GM12878 (cell line): ENCODE measurements at regions not wholly inside any gene's neighbourhood (a gene's known extent, or its start where the extent isn't known, plus 50 kb on each side); places are given as distances from the start of the nearest gene placed in this dataset.

Experiments used
- ATAC-seq: fragments of 200-7000 bp; cut with Tn5 transposase; 3 replicates; pipeline ENCODE4 v1.9.1; 2020; ENCODE audit warnings: mild to moderate bottlenecking, moderate library complexity
- BruUV-seq: library from RNA; stranded (reverse); fragments of 400-500 nt; replicated peaks from 2 replicates; lab custom pipeline; 2021; lab: Mats Ljungman, UMichigan
- CTCF ChIA-PET: fragments of 300-600 bp; sonication (Branson Sonifier 250); formaldehyde crosslinking; extraction: SDS; loops from one replicate; lab custom pipeline; 2021; ENCODE audit warnings: inconsistent platforms; lab: Yijun Ruan, JAX
- POLR2A ChIA-PET: fragments of 350-600 bp; formaldehyde crosslinking; extraction: SDS; loops from one replicate; lab custom pipeline; 2021; ENCODE audit warnings: inconsistent platforms; lab: Charles Lee
- RAD21 ChIA-PET: fragments of 300-600 bp; sonication (Branson Sonifier 250); formaldehyde crosslinking; loops from one replicate; lab custom pipeline; 2023; ENCODE audit warnings: antibody characterized with exemption; ENCODE audit not compliant: unreplicated experiment; lab: Charles Lee
- SMC1A ChIA-PET: fragments of 300-600 bp; sonication (Branson Sonifier 250); formaldehyde crosslinking; loops from one replicate; lab custom pipeline; 2023; ENCODE audit not compliant: unreplicated experiment, uncharacterized antibody; lab: Charles Lee
- DNase-seq: peaks from one replicate; pipeline ENCODE4 v3.0.0-alpha.2; 2011; ENCODE audit warnings: low read depth, low spot score
- FAIRE-seq: peaks from 3 replicates; lab custom pipeline; 2011; peaks lifted over from hg19 to GRCh38; lab: Jason Lieb, UNC
- H2AFZ ChIP-seq: 2 replicates; pipeline ENCODE4 v1.6.0; 2011; ENCODE audit warnings: low read depth, low read length, control low read depth; ENCODE audit not compliant: control insufficient read depth
- H3K27ac ChIP-seq: 2 replicates; pipeline ENCODE4 v1.5.1; 2011; ENCODE audit warnings: control low read depth; ENCODE audit not compliant: control insufficient read depth, insufficient read depth
- H3K27me3 ChIP-seq, 2 experiments: replicated peaks in 1 of 2; 2 replicates each; pipeline versions ENCODE4 v1.6.0 to v1.6.1; 2011; ENCODE audit warnings: low read length in 1 of 2; ENCODE audit not compliant: control insufficient read depth in 2 of 2, insufficient read depth in 2 of 2
- H3K36me3 ChIP-seq, 2 experiments: 2 replicates each; pipeline ENCODE4 v1.5.1; 2011; ENCODE audit warnings: low read length in 1 of 2; ENCODE audit not compliant: control insufficient read depth in 2 of 2, insufficient read depth in 2 of 2
- H3K4me1 ChIP-seq: 2 replicates; pipeline ENCODE4 v1.6.1; 2011; ENCODE audit warnings: mild to moderate bottlenecking, low read length, moderate library complexity, mixed read lengths; ENCODE audit not compliant: control insufficient read depth, insufficient read depth
- H3K4me2 ChIP-seq: 2 replicates; pipeline ENCODE4 v1.6.0; 2011; ENCODE audit warnings: control low read depth; ENCODE audit not compliant: control insufficient read depth, insufficient read depth
- H3K4me3 ChIP-seq: fragments of 200-600 bp; sonication (generic); 2 replicates; pipeline ENCODE4 v1.5.1; 2016
- H3K79me2 ChIP-seq: 2 replicates; pipeline ENCODE4 v1.6.0; 2011; ENCODE audit warnings: low read length; ENCODE audit not compliant: control insufficient read depth, insufficient read depth
- H3K9ac ChIP-seq: 2 replicates; pipeline ENCODE4 v1.8.0; 2011; ENCODE audit warnings: low read length, control low read depth, mixed read lengths; ENCODE audit not compliant: control insufficient read depth, insufficient read depth
- H3K9me3 ChIP-seq: replicated peaks from 3 replicates; pipeline ENCODE4 v1.5.1; 2011; ENCODE audit warnings: mild to moderate bottlenecking, low read length; ENCODE audit not compliant: control insufficient read depth, insufficient read depth
- H4K20me1 ChIP-seq: 2 replicates; pipeline ENCODE4 v1.6.0; 2011; ENCODE audit not compliant: control insufficient read depth, insufficient read depth
- CBX5 ChIP-seq: sonication (generic); IDR thresholded peaks from 2 replicates; pipeline ENCODE4 v1.6.1; 2016; ENCODE audit warnings: low read depth, moderate library complexity, mild to moderate bottlenecking, inconsistent platforms
- CHD2 ChIP-seq: IDR thresholded peaks from 2 replicates; pipeline ENCODE4 v1.6.1; 2011; ENCODE audit warnings: low read depth, low read length, improper control_type of control experiment, borderline replicate concordance
- EP300 ChIP-seq, 2 experiments: fragments of 150-350 bp in 1 of 2; IDR thresholded peaks; 2 replicates each; pipeline ENCODE4 v1.6.1; 2011 to 2012; ENCODE audit warnings: low read depth in 2 of 2, low read length in 2 of 2, borderline replicate concordance in 1 of 2, improper control_type of control experiment in 1 of 2, inconsistent platforms in 1 of 2; ENCODE audit not compliant: control insufficient read depth in 1 of 2
- GATAD2B ChIP-seq: fragments of 450-650 bp; conservative IDR thresholded peaks from 2 replicates; pipeline ENCODE4 v1.6.1; 2017; ENCODE audit warnings: low read depth, mild to moderate bottlenecking, moderate library complexity
- HDAC2 ChIP-seq: fragments of 200-600 bp; sonication (generic); IDR thresholded peaks from 2 replicates; pipeline ENCODE4 v1.6.1; 2017
- HDGF ChIP-seq: fragments of 450-650 bp; IDR thresholded peaks from 2 replicates; pipeline ENCODE4 v1.6.1; 2016; ENCODE audit warnings: antibody characterized with exemption
- KLF5 ChIP-seq: fragments of 450-650 bp; IDR thresholded peaks from 2 replicates; pipeline ENCODE4 v1.6.1; 2014; ENCODE audit warnings: mild to moderate bottlenecking; ENCODE audit not compliant: partially characterized antibody
- MEF2B ChIP-seq: fragments of 450-650 bp; IDR thresholded peaks from 2 replicates; pipeline ENCODE4 v1.6.1; 2018; ENCODE audit warnings: mild to moderate bottlenecking, moderate library complexity; ENCODE audit not compliant: partially characterized antibody, poor library complexity, severe bottlenecking
- PML ChIP-seq: IDR thresholded peaks from 2 replicates; pipeline ENCODE4 v1.6.1; 2012; ENCODE audit warnings: low read length, inconsistent platforms
- POU2F2 ChIP-seq: IDR thresholded peaks from 3 replicates; pipeline ENCODE4 v1.6.1; 2011; ENCODE audit warnings: low read depth, mild to moderate bottlenecking, low read length, borderline replicate concordance
- RELA ChIP-seq: fragments of 450-650 bp; IDR thresholded peaks from 2 replicates; pipeline ENCODE4 v1.8.0; 2014; ENCODE audit warnings: borderline replicate concordance; ENCODE audit not compliant: partially characterized antibody
- SMAD1 ChIP-seq: fragments of 450-650 bp; IDR thresholded peaks from 2 replicates; pipeline ENCODE4 v1.6.1; 2018; ENCODE audit warnings: mild to moderate bottlenecking, low read depth; ENCODE audit not compliant: partially characterized antibody
- SRF ChIP-seq, 2 experiments: IDR thresholded peaks; 2 replicates each; pipeline ENCODE4 v1.6.1; 2011; ENCODE audit warnings: low read depth in 2 of 2, low read length in 2 of 2, mild to moderate bottlenecking in 1 of 2, moderate library complexity in 1 of 2
- SUZ12 ChIP-seq: fragments of 200-600 bp; sonication (generic); IDR thresholded peaks from one replicate; pipeline ENCODE4 v1.6.1; 2018; ENCODE audit warnings: antibody characterized with exemption, mild to moderate bottlenecking; ENCODE audit not compliant: unreplicated experiment
- WGBS: methylation state at CpG from one replicate; pipeline ENCODE4 v1.1.6; 2016; ENCODE audit warnings: low lambda C conversion rate; ENCODE audit not compliant: insufficient replicate concordance, insufficient coverage; ENCODE audit errors: missing lambda C conversion rate; 5-methylcytosine and 5-hydroxymethylcytosine counted together
- in situ Hi-C: fragments of 300-500 bp; cut with MboI; formaldehyde crosslinking; loops from 9 replicates; pipeline ENCODE4 v1.14.3; 2018; ENCODE audit warnings: mixed read lengths
- intact Hi-C: fragments of 100-400 bp; cut with micrococcal nuclease; formaldehyde crosslinking; loops from one replicate; pipeline ENCODE4 v1.14.2; 2022; ENCODE audit not compliant: unreplicated experiment
- TF ChIP-seq, protein P1 (sequence below): fragments of 450-650 bp; formaldehyde crosslinking; IDR thresholded peaks from 2 replicates; pipeline ENCODE4 v1.5.0; 2022; ENCODE audit warnings: mild to moderate bottlenecking, missing genetic modification characterization
- TF ChIP-seq, protein P2 (sequence below): fragments of 450-650 bp; IDR thresholded peaks from 2 replicates; pipeline ENCODE4 v1.6.1; 2017; ENCODE audit warnings: mild to moderate bottlenecking
- TF ChIP-seq, protein P3 (sequence below): fragments of 450-650 bp; IDR thresholded peaks from 2 replicates; pipeline ENCODE4 v1.6.1; 2017; ENCODE audit warnings: mild to moderate bottlenecking, moderate library complexity

DNA sequence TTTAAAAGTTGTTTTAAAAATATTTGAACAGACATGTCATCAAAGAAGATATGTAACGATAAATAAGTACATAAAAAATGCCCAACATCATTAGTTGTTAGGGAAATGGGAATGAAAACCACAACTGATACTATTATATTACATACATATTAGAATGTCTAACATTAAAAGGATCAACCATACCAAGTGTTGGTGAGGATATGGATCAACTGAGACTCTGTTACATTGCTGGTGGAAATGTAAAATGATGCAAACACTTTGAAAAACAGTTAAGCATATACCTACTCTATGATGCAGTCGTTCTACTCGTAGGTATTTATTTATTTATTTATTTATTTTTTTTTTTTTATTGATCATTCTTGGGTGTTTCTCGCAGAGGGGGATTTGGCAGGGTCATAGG is 149.7 kb downstream of the BRMS1L start:
- intact Hi-C loops: no loop called here
- DNase-seq (no peak), ATAC-seq (no peak), FAIRE-seq (no peak)
- Histone ChIP-seq H2AFZ (no peak overlapping the region), H3K79me2 (no peaks in the 10 kb centered on the region), H3K4me1 (no peaks in the 10 kb centered on the region), H3K4me2 (no peak overlapping the region), H3K9me3 (no peaks in the 10 kb centered on the region), H4K20me1 (no peaks in the 10 kb centered on the region), H3K4me3 (no peak overlapping the region), H3K36me3 (no peaks in the 10 kb centered on the region), H3K27me3 (no peaks in the 10 kb centered on the region), H3K27ac (no peak overlapping the region), H3K9ac (no peak overlapping the region)
- ChIA-PET CTCF (no interaction called here), RAD21 (no interaction called here), POLR2A (no interaction called here), SMC1A (no interaction called here)
- WGBS: 90% methylated on average over 3 of the region's 4 CpGs
- BruUV-seq: no TSS peak
- in situ Hi-C loops: no loop called here
- TF ChIP-seq SRF (IDR thresholded peaks at IDR 0.05; ENCODE audit: low read depth in 2 of 2, low read length in 2 of 2): no peak
- TF ChIP-seq GATAD2B: no peak
- TF ChIP-seq, protein P1, sequence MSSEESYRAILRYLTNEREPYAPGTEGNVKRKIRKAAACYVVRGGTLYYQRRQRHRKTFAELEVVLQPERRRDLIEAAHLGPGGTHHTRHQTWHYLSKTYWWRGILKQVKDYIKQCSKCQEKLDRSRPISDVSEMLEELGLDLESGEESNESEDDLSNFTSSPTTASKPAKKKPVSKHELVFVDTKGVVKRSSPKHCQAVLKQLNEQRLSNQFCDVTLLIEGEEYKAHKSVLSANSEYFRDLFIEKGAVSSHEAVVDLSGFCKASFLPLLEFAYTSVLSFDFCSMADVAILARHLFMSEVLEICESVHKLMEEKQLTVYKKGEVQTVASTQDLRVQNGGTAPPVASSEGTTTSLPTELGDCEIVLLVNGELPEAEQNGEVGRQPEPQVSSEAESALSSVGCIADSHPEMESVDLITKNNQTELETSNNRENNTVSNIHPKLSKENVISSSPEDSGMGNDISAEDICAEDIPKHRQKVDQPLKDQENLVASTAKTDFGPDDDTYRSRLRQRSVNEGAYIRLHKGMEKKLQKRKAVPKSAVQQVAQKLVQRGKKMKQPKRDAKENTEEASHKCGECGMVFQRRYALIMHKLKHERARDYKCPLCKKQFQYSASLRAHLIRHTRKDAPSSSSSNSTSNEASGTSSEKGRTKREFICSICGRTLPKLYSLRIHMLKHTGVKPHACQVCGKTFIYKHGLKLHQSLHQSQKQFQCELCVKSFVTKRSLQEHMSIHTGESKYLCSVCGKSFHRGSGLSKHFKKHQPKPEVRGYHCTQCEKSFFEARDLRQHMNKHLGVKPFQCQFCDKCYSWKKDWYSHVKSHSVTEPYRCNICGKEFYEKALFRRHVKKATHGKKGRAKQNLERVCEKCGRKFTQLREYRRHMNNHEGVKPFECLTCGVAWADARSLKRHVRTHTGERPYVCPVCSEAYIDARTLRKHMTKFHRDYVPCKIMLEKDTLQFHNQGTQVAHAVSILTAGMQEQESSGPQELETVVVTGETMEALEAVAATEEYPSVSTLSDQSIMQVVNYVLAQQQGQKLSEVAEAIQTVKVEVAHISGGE (CRISPR knock-in tag): no peak
- no peak for TF ChIP-seq CHD2
- no peak for TF ChIP-seq CBX5
- TF ChIP-seq HDGF: no peak
- TF ChIP-seq SUZ12: no peak
- TF ChIP-seq HDAC2: no peak
- TF ChIP-seq EP300 (IDR thresholded peaks at IDR 0.05; ENCODE audit: borderline replicate concordance in 1 of 2, control insufficient read depth in 1 of 2, low read depth in 2 of 2, low read length in 2 of 2): no peak
- TF ChIP-seq POU2F2: no peak
- no peak for TF ChIP-seq RELA
- TF ChIP-seq, protein P2, sequence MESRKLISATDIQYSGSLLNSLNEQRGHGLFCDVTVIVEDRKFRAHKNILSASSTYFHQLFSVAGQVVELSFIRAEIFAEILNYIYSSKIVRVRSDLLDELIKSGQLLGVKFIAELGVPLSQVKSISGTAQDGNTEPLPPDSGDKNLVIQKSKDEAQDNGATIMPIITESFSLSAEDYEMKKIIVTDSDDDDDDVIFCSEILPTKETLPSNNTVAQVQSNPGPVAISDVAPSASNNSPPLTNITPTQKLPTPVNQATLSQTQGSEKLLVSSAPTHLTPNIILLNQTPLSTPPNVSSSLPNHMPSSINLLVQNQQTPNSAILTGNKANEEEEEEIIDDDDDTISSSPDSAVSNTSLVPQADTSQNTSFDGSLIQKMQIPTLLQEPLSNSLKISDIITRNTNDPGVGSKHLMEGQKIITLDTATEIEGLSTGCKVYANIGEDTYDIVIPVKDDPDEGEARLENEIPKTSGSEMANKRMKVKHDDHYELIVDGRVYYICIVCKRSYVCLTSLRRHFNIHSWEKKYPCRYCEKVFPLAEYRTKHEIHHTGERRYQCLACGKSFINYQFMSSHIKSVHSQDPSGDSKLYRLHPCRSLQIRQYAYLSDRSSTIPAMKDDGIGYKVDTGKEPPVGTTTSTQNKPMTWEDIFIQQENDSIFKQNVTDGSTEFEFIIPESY: no peak
- no peak for TF ChIP-seq KLF5
- TF ChIP-seq MEF2B: no peak
- TF ChIP-seq, protein P3, sequence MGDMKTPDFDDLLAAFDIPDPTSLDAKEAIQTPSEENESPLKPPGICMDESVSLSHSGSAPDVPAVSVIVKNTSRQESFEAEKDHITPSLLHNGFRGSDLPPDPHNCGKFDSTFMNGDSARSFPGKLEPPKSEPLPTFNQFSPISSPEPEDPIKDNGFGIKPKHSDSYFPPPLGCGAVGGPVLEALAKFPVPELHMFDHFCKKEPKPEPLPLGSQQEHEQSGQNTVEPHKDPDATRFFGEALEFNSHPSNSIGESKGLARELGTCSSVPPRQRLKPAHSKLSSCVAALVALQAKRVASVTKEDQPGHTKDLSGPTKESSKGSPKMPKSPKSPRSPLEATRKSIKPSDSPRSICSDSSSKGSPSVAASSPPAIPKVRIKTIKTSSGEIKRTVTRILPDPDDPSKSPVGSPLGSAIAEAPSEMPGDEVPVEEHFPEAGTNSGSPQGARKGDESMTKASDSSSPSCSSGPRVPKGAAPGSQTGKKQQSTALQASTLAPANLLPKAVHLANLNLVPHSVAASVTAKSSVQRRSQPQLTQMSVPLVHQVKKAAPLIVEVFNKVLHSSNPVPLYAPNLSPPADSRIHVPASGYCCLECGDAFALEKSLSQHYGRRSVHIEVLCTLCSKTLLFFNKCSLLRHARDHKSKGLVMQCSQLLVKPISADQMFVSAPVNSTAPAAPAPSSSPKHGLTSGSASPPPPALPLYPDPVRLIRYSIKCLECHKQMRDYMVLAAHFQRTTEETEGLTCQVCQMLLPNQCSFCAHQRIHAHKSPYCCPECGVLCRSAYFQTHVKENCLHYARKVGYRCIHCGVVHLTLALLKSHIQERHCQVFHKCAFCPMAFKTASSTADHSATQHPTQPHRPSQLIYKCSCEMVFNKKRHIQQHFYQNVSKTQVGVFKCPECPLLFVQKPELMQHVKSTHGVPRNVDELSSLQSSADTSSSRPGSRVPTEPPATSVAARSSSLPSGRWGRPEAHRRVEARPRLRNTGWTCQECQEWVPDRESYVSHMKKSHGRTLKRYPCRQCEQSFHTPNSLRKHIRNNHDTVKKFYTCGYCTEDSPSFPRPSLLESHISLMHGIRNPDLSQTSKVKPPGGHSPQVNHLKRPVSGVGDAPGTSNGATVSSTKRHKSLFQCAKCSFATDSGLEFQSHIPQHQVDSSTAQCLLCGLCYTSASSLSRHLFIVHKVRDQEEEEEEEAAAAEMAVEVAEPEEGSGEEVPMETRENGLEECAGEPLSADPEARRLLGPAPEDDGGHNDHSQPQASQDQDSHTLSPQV: no peak
- TF ChIP-seq SMAD1: no peak
- TF ChIP-seq PML: no peak
